Stimulated activated CD4-positive, alpha-beta T cell treated with anti-CD3 and anti-CD28 coated beads, Interleukin-1b, Interleukin-23, amount 100 ng/mL, for 1 hour (primary cell): ENCODE measurements at regions not wholly inside any gene's neighbourhood (a gene's known extent, or its start where the extent isn't known, plus 50 kb on each side); places are given as distances from the start of the nearest gene placed in this dataset.
"Not testable (repeated sequence)": the region's sequence is repeated elsewhere in the genome, so short reads cannot be mapped to it uniquely, and the experiment has no call there.

Experiments
- DNase-seq, 2 donors: peaks; one replicate each; pipeline ENCODE4 v3.0.0-alpha.2; 2020; ENCODE audit warnings: low read depth in 2 of 2

DNA sequence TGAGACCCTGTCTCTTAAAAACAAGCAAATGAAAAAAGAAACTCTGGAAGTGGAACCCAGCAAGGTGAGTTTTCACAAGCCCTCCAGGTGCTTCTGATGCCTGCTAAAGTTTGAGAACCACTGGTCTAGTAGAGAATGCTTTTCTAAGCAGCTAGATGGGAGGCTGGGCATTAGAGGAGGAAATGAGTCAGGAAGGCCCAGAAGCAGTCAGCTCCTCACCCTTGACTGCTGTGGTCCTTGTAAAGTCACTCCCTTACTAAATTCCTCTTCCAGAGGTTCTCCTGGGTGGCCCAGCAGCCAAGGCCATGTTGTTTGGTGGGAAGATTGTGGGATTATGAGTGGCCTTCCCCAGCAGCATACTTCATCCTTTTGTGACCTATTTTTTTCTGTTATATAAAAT is 52.0 kb upstream of the FYN start:
- DNase-seq, result no peak

GRCh38 chr6:111926731-111927302 is 53.6 kb upstream of the FYN start:
- no peak for DNase-seq

- no peak for DNase-seq
Observed at GRCh38 chr6:111927321-111927720, 54.1 kb upstream of the FYN start.

DNA sequence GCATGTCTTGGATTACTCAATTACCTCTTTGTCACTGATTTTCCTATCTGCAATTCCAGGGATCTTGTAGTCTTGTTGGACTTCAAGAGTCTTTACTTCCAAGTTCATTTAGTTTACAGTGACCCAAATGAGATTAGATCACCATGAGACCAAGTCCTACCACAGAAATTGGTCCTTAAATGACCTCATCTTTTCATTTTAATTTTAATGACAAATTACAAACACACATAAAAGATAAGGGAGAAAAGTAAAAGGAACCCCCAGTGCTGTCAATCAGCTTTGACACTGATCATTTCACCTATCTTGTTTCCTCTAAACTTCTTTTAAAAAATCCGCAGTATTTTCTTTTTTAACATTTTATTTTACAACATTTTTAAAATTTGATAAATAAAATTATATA is 54.9 kb upstream of the FYN start:
- no peak for DNase-seq

DNA sequence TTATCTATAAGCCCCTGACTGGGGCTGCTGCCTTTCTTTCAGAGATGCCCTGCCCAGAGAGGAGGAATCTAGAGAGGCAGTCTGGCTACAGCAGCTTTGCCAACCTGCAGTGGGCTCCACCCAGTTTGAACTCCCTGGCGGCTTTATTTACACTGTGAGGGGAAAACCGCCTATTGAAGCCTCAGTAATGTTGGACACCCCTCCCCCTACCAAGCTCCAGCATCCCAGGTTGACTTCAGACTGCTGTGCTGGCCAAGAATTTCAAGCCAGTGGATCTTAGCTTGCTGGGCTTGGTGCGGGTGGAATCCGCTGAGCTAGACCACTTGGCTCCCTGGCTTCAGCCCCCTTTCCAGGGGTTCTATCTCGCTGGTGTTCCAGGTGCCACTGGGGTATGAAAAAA is 61.4 kb upstream of the FYN start:
- not testable (repeated sequence) for DNase-seq

GRCh38 chr6:111936718-111937117 is 63.5 kb upstream of the FYN start:
- no peak for DNase-seq

DNA sequence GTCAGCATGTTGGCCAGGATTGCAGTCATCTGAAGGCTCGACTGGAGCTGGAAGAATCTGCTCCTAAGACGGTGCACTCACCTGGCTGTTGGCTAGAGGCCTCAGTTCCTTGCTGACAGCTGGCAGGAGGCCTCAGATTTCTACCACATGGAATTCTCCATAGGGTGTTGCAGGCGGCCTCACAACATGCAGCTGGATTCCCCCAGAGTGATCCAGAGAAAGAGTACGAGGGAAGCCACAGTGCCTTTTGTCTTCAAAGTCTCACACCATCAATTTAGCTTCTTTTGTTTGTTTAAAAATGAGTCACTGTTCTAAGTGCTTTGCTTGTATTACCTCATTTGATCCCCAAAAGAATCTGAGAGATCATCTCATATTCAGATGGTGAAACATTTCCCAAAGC is 65.5 kb upstream of the FYN start:
- no peak for DNase-seq

DNA sequence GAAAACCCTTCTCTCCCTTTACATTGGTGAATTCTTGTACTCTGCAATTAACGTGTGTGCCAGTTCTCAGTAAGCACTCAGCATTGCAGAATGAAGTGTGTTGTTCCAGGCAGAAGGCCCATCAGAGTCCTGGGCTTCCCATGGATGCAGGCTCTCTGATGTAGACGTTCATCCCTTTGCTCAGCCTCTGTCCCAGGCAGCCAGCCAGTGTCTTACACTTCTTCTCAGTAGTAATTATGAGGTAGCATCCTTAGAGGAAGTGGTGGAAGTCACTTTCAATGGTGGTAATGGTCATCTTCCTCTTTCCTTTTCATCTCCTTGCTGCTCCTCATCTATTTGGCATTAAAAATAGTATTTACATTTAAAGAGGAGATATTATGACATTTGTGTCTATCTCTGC is 66.7 kb upstream of the FYN start:
- no peak for DNase-seq

GRCh38 chr6:111940801-111941200 is 67.5 kb upstream of the FYN start:
- DNase-seq, result no peak

DNA sequence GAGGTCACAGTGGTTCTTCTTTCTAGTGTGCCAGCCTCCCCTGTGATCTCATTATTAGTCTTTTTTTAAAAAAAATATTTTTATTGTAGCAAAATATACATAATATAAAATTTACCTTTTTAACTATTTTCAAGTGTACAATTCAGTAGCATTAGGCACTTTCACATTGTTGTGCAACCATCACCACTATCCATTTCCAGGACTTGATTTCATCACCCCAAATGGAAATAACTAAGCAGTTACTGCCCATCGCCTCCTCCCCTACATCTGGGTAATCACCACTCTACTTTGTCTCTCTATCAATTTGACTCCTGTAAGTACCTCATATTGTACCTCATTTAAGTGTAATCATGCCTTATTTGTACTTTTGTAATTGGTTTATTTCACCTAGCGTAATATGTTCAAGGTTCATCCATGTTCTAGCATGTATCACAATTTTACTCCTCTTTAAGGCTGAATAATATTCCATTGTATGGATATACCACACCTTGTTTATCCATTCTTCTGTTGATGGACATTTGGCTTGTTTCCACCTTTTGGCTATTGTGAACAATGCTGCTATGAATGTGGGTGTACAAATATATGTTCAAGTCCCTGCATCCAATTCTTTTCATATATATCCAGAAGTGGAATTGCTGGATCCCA is 68.6 kb upstream of the FYN start:
- no peak for DNase-seq

GRCh38 chr6:111942561-111942960 is 69.3 kb upstream of the FYN start:
- no peak for DNase-seq

- no peak for DNase-seq
Observed at GRCh38 chr6:111943266-111943665, 70.0 kb upstream of the FYN start.

GRCh38 chr6:111943726-111944125 is 70.5 kb upstream of the FYN start:
- DNase-seq, result no peak

DNA sequence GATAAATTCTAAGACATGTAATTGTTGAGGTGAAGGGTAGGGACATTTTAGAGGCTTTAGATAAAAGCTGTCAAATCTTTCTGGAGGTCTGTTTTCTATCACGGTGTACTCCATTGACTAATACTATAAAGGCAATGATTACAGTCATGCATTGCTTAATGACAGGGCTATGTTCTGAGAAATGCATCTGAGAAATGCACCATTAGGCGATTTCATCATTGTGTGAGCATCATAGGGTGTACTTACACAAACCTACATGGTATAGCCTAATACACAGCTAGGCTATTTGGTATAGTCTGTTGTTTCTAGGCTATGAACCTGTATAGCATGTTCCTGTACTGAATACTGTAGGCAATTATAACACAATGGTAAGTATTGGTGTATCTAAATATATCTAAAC is 71.3 kb upstream of the FYN start:
- no peak for DNase-seq

GRCh38 chr6:111949546-111949945 is 76.3 kb upstream of the FYN start:
- no peak for DNase-seq

GRCh38 chr6:111949984-111950383 is 76.7 kb upstream of the FYN start:
- not testable (repeated sequence) for DNase-seq

DNA sequence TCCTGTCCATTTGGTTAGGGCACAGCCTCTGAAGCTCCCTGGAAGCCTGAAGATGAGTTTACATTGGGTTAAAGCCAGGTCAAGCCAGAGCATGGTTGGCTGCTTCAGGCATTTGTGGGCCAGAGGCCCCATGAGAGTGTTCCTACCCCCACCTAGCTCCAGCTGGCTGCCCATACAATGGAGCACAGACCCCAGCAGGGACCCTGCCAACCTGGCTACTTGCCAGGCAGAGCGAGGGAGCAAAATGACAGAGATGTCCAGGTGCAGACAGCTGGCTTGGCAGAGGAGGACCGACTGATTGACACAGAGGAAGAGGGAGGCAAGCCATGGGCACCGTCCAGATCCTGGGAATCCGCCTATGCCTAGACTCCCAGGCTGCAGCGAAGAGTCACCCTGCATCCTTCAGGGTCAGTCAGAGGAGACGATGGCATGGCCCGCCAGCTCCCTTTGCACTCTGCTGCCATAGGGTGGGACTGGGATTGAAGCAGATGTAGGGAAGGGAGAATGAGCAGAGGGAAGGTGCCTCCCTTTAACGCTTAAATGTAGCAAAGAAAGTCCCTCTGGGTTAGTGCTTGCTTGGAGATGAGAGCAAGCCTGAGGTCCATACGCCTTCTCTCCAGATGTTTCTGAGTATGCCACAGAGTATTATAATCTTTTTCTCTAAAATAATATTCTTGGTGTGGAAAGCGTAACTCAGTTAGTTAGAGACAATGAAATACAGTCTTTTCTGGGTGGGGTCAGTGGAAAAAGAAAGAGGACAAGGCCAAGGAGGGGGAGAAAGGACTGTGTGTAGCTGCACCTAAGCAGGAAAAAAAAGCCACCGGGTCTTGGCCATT is 77.6 kb upstream of the FYN start:
- DNase-seq, result no peak

GRCh38 chr6:111951497-111952085 is 78.3 kb upstream of the FYN start:
- DNase-seq, result no peak

DNA sequence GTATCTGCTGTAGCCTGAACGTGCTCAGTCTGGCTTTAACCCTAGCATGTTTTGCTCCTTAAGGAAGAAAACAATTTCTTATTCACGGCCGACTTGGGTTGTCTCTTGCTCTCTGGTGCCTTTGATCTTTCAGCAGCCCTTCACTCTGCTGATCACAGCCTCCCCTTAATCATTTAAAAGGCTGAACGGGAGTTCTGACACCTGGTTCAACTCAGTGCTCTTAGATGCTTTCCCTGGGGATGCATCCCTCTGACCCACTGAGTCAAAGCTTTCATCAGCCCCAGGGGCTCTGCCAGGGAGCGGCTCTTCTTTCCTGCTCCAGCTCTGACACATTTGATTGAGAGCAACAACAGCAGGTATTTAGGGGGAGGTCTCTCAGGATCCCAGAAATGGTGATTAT is 79.0 kb upstream of the FYN start:
- DNase-seq, result no peak

- no peak for DNase-seq
Observed at GRCh38 chr6:111952821-111953540, 79.7 kb upstream of the FYN start.

DNA sequence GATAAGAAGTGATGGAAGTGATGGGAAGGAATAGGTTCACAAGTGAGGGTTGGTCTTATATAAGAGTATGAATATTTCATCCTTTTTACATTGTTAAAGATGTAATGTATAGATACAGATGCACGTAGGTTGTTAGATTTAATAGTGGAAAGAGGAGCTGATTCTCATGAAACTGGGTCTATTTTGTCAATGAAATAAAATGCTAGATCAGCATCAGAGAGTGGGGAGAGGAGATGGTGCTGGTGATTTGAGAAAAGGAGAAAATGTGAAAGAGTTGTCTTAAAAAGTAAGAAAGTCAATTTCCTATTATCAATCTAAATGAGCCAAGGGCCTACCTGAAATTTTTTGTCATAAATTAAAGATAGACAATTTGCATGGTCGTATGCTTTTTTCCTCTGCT is 82.8 kb upstream of the FYN start:
- no peak for DNase-seq
